Activated CD4-positive, alpha-beta T cell treated with anti-CD3 and anti-CD28 coated beads, Interleukin-2, amount 50 U/mL, for 1 hour (primary cell): ENCODE measurements at regions not wholly inside any gene's neighbourhood (a gene's known extent, or its start where the extent isn't known, plus 50 kb on each side); places are given as distances from the start of the nearest gene placed in this dataset.

ENCODE experiments used
- DNase-seq: peaks from one replicate; pipeline ENCODE4 v3.0.0-alpha.2; 2020

- no peak for DNase-seq
These were observed 87.3 kb downstream of the ADRA2C start for GRCh38 chr4:3853388-3854035.

GRCh38 chr4:3854661-3855060 lies 88.5 kb downstream of the ADRA2C start:
- DNase-seq: no peak

- DNase-seq: no peak
These were observed 89.5 kb downstream of the ADRA2C start for GRCh38 chr4:3855646-3856045.

- no peak for DNase-seq
These were observed 90.5 kb downstream of the ADRA2C start for GRCh38 chr4:3856604-3857204.

GRCh38 chr4:3857269-3857926 lies 91.2 kb downstream of the ADRA2C start:
- DNase-seq: no peak

GRCh38 chr4:3858046-3858730 lies 92.0 kb downstream of the ADRA2C start:
- DNase-seq: no peak

GRCh38 chr4:3858765-3859388 lies 92.7 kb downstream of the ADRA2C start:
- DNase-seq: no peak

- no peak for DNase-seq
These were observed 93.4 kb downstream of the ADRA2C start for GRCh38 chr4:3859571-3859970.

GRCh38 chr4:3860061-3860912 lies 94.1 kb downstream of the ADRA2C start:
- DNase-seq: no peak

GRCh38 chr4:3860913-3861636 lies 94.9 kb downstream of the ADRA2C start:
- DNase-seq: no peak

GRCh38 chr4:3861720-3862639 lies 95.8 kb downstream of the ADRA2C start:
- no peak for DNase-seq

- DNase-seq: no peak
These were observed 96.6 kb downstream of the ADRA2C start for GRCh38 chr4:3862640-3863420.

- DNase-seq: no peak
These were observed 97.9 kb downstream of the ADRA2C start for GRCh38 chr4:3863841-3864741.

GRCh38 chr4:3864742-3865721 lies 98.8 kb downstream of the ADRA2C start:
- no peak for DNase-seq

- DNase-seq: no peak
These were observed 100.0 kb downstream of the ADRA2C start for GRCh38 chr4:3865986-3866812.

- DNase-seq: no peak
These were observed 100.6 kb downstream of the ADRA2C start for GRCh38 chr4:3866813-3867129.
